Embryonic facial prominence (tissue), 1 donor: ENCODE measurements at regions not wholly inside any gene's neighbourhood (a gene's known extent, or its start where the extent isn't known, plus 50 kb on each side); places are given as distances from the start of the nearest gene placed in this dataset.
"Not testable (repeated sequence)": the region's sequence is repeated elsewhere in the genome, so short reads cannot be mapped to it uniquely, and the experiment has no call there.

ENCODE experiments used
- DNase-seq: peaks from one replicate; pipeline ENCODE4 v3.0.0-alpha.2; 2016; ENCODE audit errors: extremely low spot score

DNA sequence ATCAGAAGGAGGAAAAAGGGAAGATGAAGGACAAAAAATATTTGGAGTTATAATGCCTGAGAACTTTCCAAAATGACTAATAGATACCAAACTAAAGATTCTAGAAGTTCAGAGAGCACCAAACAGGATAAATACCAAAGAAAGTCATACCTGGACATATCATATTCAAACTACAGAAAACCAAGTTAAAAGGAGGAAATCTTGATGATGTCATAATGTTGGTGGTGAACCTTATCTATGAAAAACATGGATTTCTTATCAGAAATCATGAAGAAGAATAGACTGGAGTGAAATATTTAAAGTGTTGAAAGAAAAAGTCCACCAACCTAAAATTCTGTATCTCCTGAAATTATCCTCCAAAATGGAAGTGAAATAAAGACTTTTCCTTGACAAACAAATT is 389.2 kb downstream of the JRKL start:
- no peak for DNase-seq

DNA sequence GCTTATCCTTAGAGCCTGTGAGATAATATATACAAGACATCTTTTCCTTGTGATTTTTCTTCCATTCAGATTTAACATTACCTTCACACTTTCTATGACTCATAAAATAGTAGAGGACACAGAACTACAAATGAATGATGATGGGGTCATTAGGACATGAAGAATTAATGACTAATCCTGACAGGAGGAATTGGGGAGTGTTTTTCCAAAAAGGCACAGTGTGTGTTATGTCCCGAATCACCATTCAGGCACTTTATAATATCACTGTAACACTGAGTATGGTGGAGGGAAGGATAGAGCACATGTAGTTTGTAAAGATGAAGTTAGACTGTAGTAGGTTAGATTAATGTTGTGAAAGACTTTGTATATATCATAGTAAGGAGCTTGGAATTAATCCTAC is 391.3 kb downstream of the JRKL start:
- DNase-seq = no peak

DNA sequence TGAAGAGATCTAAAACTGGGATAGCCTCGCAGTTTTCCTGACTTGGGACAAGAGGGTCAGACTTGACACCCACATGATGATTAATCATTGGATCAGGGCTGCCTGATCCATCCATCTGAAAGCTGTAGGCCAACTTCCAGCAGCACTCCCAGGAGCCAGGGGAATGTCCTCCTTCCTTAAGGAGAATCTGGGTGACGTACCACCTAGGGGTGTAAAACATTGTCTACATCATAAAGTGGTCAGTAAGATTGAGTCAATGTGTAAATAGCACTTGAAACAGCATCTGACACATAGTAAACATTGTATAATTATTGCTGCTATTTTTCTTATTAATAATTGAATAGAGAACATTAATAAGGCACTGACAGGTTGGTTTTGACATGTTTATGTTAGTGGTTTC is 392.8 kb downstream of the JRKL start:
- DNase-seq = no peak

DNA sequence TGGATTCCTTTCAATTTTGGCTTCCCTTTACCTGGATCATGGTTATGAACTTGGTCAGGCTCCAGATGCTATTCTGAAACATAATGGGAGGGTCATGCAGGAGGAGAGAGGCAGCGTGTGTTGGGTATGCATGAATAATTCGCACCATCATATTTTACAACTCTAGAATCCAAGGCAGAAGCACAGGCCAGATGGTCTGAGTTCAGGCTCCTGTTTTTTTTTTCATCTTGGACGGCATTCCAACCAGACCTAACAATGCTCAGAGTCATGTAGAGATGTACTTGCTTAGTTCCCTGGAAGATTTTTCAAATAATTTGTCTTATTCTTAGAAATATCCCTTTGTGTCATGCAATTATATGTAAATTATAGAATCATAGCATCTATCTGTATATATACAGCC is 393.5 kb downstream of the JRKL start:
- DNase-seq = no peak

DNA sequence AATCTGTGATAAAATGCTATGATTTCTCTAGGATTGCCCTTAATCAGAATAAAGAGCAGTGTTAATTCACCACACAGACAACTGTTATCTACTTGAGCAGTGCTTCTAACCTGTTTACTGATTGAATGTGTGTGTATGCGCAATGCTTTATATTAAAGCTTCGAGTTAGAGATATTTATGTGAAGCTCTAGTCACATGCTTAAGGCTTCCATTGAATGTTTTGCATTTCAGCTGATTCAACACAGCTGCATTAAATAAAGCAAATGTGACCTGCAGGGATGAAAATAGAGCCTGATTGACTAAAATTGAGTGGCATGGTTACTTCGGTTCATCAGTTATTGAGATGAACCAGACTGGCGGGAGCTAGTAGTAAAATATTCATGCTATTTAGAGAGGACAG is 395.3 kb downstream of the JRKL start:
- DNase-seq = no peak

DNA sequence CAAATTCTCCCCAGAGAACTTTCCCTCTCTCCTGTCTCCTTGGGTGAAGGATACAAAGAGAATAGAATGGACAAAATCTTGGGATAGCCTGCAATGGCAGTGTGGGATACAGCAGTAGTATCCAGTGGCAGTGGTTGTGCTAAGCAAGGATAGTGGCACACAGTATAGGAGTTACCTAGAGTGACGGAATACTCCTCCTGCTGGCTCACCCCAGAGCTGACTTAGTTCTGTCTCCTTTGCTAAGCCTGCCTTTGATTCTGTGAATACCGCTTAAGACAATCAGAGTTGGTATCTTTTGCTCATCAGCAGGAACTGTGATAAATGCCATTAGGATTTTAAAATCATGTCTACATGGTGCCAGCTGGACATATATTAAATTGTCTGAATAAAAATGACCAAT is 404.3 kb downstream of the JRKL start:
- no peak for DNase-seq

DNA sequence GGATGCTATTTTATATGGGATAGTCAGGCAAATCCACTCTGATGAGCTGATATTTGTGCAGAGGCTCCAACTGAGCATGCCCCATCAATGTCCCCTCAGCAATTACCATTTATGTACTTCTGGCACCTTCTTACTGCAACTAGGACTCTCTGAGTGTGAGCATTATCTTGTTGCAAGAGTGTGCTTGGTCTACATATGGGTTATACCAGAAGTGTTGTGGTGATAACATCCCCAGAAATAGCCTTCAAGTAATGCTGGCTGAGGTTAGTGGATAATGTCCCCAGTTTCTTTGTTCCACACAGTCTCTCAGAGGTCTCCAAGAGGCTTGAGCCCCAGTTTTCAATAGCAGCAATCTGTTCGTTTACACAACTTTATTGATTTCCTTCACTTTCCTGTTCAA is 408.6 kb downstream of the JRKL start:
- no peak for DNase-seq

DNA sequence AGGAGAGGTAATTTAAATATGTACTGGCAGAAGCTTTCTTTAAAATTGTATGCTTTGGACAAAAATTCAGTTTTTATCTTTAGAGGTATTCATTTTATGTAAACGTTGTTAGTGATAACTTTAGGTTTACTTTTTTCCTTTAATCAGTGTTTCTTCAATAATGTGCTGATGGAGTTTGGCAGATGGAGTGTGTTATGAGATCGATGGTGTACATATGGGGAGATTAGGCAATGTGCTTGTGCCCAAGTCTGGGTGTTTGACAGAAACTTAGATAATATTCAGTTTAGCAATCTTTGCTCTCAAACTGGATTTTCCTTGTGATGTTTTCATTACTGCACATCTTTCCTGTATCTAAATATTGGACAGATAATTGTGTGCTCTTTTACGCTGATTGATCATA is 425.4 kb downstream of the JRKL start:
- DNase-seq = no peak

DNA sequence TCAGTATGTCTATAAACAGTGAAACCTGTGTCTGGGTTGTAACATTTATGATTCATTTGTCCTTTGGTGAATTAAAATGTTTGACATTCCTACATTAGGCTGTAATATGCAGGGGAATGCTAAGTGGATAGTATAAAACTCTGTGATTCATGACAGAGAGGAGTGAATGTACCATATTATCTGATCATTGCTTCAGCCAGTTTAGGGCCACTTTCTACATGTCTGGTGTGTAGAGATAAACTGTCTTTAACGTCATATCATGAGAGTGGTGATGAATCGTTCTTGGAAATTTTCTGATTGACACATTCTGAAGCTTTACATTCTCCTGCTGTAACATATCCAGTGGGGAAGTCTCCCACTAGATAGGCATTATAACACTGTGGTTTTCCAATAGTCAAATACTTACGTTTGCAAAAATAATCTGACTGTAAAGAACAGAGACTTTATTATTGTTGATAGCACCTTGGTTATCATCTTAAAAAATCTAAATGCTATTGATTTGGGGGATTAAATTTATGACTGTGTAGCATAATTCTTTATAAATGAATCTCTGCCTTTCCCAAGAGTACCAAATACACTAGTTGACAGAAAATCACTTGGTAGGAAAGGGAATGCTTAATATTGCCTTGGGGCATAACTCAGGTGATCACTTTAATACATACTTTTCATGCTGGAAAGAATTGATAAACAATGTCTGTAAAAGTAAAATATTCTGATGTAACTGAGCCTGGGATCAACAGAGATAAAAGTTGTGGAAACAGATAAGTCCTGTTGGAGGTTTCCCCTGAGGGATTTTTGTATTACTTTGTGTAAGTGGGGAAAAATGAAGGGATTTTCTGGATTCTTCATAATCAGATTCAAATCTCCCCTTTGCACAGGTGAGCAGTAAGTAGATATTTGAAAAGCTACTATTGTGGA is 427.9 kb downstream of the JRKL start:
- no peak for DNase-seq

DNA sequence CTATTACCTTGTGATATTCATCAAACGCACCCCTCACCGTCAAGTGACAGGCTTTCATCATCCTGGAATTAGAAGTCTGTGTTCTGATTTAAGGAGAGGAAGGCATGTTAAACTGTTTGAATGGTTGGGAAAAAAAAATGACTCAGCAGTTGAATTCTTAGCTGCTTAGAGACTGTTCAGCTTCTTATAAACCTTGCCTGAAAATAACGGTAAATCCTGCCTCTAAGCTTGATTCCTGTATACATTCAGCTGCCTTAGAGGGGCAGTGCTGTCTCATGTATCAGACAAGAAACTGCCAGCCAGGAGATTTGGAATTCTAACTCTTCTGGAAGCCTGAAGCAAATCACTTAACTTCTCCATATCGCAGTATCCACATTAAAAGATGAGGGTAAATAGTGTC is 437.4 kb downstream of the JRKL start:
- peak; percentile 57 for DNase-seq

DNA sequence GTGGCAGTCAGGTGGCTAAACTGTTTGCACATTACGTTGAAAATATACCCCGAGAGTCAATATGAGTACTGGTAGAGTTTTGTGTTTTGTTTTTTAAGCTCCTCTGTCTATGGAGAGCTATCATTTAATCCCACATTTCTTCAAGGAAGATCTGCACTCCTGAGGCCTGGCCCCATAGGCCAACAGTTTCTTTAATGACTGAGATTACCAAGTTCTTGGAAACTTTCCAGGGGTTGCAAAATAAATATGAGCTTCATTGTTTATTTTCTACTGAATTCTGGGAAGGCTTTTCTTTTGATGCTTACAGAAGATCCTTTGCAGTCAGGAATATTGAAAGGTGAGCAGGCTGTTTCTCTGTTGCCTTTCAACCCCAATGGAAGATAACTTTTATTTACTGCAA is 452.0 kb downstream of the JRKL start:
- no peak for DNase-seq

DNA sequence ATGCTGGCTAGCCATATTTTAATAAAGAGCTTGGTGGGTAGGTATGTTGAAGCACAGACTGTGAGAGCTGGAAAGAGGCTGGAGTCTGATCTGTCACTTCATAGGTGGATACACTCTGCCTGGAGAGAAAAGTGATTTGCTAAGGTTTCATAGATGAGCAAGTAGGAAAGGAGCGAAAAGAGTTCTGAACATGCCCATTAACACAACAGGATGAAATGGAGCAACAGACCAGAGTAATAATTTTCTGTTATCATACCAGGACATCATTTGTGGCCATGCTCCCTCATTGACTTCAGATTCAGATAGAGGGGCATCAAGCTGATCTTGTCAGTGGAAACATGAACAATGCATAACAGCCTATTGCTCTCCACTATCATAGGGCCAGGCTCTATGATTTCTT is 452.9 kb downstream of the JRKL start:
- no peak for DNase-seq

DNA sequence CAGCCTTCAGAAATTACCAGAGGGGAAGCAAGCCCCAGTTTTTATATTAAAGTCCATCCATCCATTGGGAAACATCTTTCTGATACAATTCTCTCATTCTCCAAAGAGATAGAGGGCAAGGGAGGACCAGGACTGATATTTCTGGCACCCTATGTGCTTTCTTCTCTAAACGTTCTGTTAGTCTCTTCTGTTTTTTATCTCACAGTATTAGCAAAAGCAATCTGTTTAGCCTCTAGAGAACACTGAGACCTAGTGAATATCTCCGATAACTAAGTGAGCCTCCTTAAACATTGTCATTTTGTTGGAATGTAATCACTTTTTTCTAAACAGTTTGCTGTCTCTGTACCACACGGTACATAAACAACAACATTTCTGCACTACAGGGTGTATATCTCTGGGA is 464.6 kb downstream of the JRKL start:
- DNase-seq = no peak

DNA sequence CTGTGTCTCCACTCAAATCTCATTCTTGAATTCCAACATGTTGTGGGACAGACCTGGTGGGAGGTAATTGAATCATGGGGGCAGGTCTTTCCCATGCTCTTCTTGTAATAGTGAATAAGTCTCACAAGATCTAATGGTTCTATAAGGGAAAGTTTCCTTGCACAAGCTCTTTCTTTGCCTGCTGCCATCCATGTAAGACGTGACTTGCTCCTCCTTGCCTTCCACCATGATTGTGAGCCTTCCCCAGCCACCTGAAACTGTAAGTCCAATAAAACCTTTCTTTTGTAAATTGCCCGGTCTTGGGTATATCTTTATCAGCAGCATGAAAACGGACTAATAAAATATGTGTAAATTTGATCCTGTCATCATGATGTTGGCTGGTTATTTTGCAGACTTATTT is 471.9 kb downstream of the JRKL start:
- not testable (repeated sequence) for DNase-seq

DNA sequence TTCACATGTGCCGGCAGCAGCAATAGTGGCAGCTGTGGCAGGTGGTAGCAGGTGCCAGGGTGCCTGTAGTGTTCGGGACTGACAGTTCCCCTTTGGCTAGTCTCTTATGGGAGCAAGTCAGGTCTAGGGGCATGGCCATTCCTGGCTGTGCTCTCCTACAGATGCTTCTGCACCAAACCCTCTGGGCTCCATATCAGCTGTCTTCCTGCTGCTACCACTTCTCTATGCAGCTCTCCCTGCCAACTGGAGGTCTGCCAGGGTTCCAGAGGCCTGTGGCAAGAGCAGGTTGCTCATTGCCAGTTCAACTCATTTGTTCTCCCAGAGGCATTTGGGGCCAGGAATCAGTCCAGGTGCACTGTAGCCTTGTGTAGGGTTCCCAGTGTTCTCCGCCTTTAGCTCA is 473.7 kb downstream of the JRKL start:
- no peak for DNase-seq

DNA sequence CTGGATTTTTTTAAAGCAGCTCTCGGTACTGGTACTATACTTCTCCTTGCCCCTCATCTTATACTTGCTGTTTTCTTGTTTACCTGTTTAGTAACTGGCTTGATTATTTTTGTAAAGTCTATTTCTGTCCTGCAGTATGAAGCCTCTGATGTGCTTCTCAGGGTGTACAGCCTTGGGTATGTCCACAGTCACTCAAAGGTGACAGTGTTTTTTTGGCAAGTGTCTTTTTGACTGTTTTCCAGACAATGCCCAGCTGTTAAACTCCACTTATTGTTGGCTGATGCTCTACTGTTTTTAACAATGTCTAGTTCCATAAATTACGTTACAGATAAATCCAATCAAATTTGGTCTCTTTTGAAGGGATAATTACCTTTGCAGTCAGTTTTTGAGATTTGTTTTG is 475.2 kb downstream of the JRKL start:
- no peak for DNase-seq

DNA sequence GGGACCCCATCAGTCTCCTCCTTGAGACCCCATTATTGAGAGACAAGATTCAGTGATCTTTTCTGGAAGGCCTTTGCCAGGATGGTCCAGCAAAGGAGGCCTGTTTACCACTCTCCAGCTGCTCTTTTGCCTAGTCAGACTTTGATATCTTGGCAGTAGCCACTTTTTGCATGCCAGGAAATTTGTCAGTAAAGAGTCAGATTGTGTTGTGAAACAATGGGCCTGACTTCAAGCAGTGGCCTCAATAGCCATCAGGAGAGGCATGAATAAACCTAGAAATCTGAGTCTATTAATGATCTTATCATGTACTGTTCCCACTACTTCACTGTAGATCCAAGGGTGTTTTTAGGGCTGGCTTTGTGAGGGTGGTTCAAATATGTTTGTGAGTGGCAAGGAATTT is 479.4 kb downstream of the JRKL start:
- no peak for DNase-seq

DNA sequence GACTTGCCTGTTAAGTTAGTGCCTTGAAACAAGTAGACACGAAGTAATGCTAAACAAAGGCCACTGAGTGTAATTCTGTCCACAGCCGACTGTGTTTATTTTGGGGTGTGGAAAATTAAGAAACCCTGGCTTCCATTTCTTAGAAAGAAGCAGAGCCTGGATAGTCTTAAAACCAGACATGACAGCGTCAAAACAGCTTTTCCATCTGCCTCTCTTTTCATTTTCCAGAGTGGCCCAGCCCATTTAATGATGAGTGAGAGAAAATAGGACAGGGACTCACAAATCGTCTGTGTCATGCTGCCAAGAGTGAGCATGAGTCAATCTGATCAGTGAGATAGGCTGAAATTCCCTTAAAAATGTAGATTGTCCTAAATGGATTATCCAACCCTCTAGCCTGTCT is 485.9 kb downstream of the JRKL start:
- DNase-seq = no peak

DNA sequence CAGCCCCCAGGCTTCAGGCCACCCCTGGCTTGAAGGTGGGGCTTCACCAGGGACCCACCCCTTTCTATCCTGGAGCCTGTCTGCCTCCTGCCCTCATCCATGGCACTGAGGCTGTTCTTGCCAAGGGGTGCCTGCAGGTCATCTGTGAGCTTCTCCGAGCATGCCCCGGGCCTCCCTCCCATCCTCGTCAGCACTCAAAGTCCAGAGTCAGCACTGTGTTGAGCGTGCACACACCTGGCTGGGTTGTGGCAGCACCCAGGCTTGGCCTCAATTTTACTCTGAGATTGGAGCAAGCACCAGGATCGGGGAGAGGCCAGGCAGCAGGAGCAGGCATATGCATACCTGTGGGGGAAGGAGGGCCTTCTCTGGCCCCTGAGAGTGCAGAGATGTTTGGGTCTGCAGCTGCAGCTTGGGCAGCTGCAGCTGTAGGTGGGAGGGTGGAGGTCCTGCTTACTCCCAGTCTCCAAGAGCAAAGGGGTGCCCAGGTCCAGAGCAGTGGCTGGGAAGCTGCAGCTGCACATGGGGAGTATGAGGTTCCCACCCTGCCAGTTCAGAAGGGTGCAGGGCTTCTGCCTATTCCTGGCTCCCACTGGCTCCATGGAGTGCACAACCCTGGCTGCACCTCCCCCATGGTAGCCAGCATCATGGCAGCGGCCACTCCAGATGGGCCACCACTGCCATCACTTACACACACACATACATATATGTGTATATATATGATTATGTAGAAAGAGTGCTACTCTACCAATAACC is 488.7 kb downstream of the JRKL start:
- no peak for DNase-seq

DNA sequence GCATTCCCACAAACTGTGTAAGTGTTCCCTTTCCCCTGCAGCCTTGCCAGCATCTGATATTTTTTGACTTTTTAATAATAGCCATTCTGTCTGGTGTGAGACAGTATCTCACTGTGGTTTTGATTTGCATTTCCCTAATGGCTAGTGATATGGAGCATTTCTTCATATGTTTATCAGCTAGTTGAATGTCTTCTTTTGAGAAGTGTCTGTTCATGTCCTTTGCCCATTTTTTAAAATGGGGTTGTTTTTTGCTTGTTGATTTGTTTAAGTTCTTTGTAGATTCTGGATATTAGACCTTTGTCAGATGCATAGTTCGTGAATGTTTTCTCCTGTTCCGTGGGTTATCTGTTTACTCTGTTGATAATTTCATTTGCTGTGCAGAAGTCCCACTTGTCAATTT is 492.8 kb downstream of the JRKL start:
- not testable (repeated sequence) for DNase-seq

DNA sequence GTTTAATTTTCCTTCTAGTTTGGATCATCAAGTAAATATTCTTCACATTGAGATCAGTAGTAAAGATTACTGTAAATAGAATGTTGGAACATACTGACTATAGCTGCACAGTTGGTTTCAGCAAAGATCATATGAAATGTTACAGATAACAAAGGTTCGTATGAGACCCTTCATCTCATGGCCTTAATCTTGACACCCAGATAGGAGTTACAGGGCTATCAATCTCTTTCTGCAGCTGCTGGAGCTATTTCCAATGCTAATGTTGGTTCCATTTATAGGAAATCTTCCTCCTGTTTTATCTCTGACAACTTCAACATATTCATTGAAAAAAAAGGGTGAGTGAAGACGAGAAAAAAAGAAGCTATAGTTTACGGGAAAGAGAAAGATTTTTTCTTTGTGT is 495.6 kb downstream of the JRKL start:
- DNase-seq = no peak

DNA sequence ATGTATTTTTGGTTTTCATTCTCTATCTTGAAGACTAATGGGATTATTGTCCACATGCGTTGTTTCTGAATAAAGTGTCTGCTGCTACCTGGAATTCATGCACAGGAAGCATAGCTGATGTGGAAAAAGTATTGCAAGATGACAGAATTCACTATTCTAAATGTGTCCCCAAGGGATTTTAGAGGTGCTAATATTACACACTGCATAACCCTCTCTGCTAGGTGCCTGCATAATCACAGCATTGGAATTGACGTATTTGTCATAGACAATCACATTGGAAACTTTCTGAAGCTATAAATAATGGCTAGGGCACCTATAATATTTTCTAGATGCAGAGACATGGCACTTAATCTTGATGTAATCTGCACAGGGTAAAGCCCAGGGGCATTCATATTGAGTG is 496.1 kb downstream of the JRKL start:
- no peak for DNase-seq

DNA sequence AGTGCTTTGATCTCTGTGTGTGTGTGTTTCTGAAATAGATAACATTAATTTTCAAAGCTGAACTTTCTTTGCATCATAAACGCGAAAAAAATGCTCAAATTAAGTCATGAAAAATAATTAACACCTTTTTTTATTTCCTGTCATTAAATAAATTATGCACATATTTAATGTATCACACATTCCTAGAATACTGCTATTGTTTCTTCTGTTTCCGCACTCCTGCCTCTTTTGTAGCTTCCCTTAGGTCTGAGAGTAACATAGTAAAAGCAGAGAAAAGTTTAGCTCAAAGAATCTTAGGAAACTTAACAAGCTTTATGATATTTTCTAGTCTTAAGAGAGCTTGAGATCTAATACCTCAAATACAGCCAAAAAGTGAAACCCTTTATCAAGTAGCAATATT is 504.2 kb downstream of the JRKL start:
- DNase-seq = no peak
